Common myeloid progenitor, CD34-positive (primary cell): ENCODE measurements at regions not wholly inside any gene's neighbourhood (a gene's known extent, or its start where the extent isn't known, plus 50 kb on each side); places are given as distances from the start of the nearest gene placed in this dataset.
"Not testable (repeated sequence)": the region's sequence is repeated elsewhere in the genome, so short reads cannot be mapped to it uniquely, and the experiment has no call there.

ENCODE experiments used
- CTCF ChIA-PET: fragments of 350-600 bp; sonication (Branson Sonifier 250); formaldehyde crosslinking; loops from one replicate; lab custom pipeline; 2021; ENCODE audit warnings: antibody characterized with exemption; lab: Charles Lee
- POLR2A ChIA-PET: fragments of 350-600 bp; sonication (Branson Sonifier 250); formaldehyde crosslinking; loops from one replicate; lab custom pipeline; 2021; ENCODE audit warnings: antibody characterized with exemption; lab: Charles Lee
- DNase-seq, 3 donors: peaks; one replicate each; pipeline versions ENCODE4 v3.0.0 to v3.0.0-alpha.2; 2013
- H3K27ac ChIP-seq, 2 experiments: 1 replicate in 1 of 2; 2 replicates in 1 of 2; pipeline ENCODE4 v1.7.0; 2013; ENCODE audit warnings: inconsistent platforms in 2 of 2, low read length in 2 of 2, mild to moderate bottlenecking in 2 of 2, low read depth in 1 of 2, moderate library complexity in 1 of 2; ENCODE audit not compliant: severe bottlenecking in 2 of 2, insufficient read depth in 1 of 2, poor library complexity in 1 of 2
- H3K27me3 ChIP-seq, 5 experiments: replicated peaks in 2 of 5; 1 replicate in 3 of 5; 2 replicates in 2 of 5; pipeline versions ENCODE4 v1.6.1 to v1.7.0; 2013; ENCODE audit warnings: low read length in 4 of 5, mild to moderate bottlenecking in 2 of 5, moderate library complexity in 2 of 5, inconsistent platforms in 1 of 5; ENCODE audit not compliant: insufficient read depth in 5 of 5, control insufficient read depth in 4 of 5
- H3K36me3 ChIP-seq, 4 experiments: 1 replicate in 2 of 4; 2 replicates in 2 of 4; pipeline versions ENCODE4 v1.6.1 to v1.7.0; 2013; ENCODE audit warnings: low read length in 3 of 4, control low read depth in 1 of 4, mild to moderate bottlenecking in 1 of 4; ENCODE audit not compliant: control insufficient read depth in 4 of 4, insufficient read depth in 4 of 4
- H3K4me1 ChIP-seq, 4 experiments: 1 replicate in 3 of 4; 2 replicates in 1 of 4; pipeline versions ENCODE4 v1.6.1 to v1.7.1; 2013; ENCODE audit warnings: low read length in 3 of 4, mild to moderate bottlenecking in 3 of 4, control low read depth in 1 of 4, inconsistent platforms in 1 of 4, moderate library complexity in 1 of 4; ENCODE audit not compliant: control insufficient read depth in 4 of 4, insufficient read depth in 4 of 4; ENCODE audit errors: control extremely low read depth in 1 of 4
- H3K4me3 ChIP-seq, 7 experiments: 1 replicate in 4 of 7; 2 replicates in 3 of 7; pipeline versions ENCODE4 v1.5.1 to v1.7.0; 2013; ENCODE audit warnings: mild to moderate bottlenecking in 7 of 7, low read length in 6 of 7, moderate library complexity in 6 of 7, inconsistent platforms in 2 of 7, low read depth in 2 of 7, control low read depth in 1 of 7; ENCODE audit not compliant: insufficient read depth in 4 of 7, control insufficient read depth in 1 of 7; ENCODE audit errors: extremely low read depth in 1 of 7
- H3K9me3 ChIP-seq, 5 experiments: 1 replicate in 4 of 5; 2 replicates in 1 of 5; pipeline versions ENCODE4 v1.6.1 to v1.7.1; 2013; ENCODE audit warnings: low read length in 4 of 5, mild to moderate bottlenecking in 2 of 5, inconsistent platforms in 1 of 5, low read depth in 1 of 5, moderate library complexity in 1 of 5; ENCODE audit not compliant: control insufficient read depth in 4 of 5, insufficient read depth in 2 of 5; ENCODE audit errors: control extremely low read depth in 1 of 5
- WGBS: methylation state at CpG from one replicate; pipeline ENCODE4 v1.1.5; 2013; ENCODE audit not compliant: insufficient coverage; 5-methylcytosine and 5-hydroxymethylcytosine counted together

- H3K36me3 ChIP-seq, H3K9me3 ChIP-seq, DNase-seq, POLR2A ChIA-PET, CTCF ChIA-PET, H3K4me3 ChIP-seq, H3K27ac ChIP-seq, H3K4me1 ChIP-seq, H3K27me3 ChIP-seq: not testable (repeated sequence)
- WGBS, result 100% methylated on average over 1 of the region's 4 CpGs
These were observed 1045.7 kb upstream of the FLRT2 start for GRCh38 chr14:84484243-84484642.

- Histone ChIP-seq H3K27ac (no peak overlapping the region), H3K27me3 (no peaks in the 10 kb centered on the region), H3K36me3 (no peaks in the 10 kb centered on the region), H3K4me3 (no peak overlapping the region), H3K9me3 (no peaks in the 10 kb centered on the region), H3K4me1 (no peaks in the 10 kb centered on the region)
- no peak for DNase-seq
- POLR2A ChIA-PET, result no interaction called here
- CTCF ChIA-PET, result no interaction called here
These were observed 1044.9 kb upstream of the FLRT2 start for GRCh38 chr14:84485036-84485435.

- no peaks in the 10 kb centered on the region for H3K27me3 ChIP-seq
- no peaks in the 10 kb centered on the region for H3K4me1 ChIP-seq
- WGBS, result 83% methylated on average over 1 of the region's 2 CpGs
- H3K4me3 ChIP-seq, result no peak overlapping the region
- POLR2A ChIA-PET, result no interaction called here
- CTCF ChIA-PET, result no interaction called here
- H3K9me3 ChIP-seq, result no peaks in the 10 kb centered on the region
- H3K27ac ChIP-seq, result no peak overlapping the region
- no peaks in the 10 kb centered on the region for H3K36me3 ChIP-seq
- no peak for DNase-seq
These were observed 1039.9 kb upstream of the FLRT2 start for GRCh38 chr14:84490081-84490480.

- no peaks in the 10 kb centered on the region for H3K36me3 ChIP-seq
- POLR2A ChIA-PET, result no interaction called here
- CTCF ChIA-PET, result no interaction called here
- H3K27ac ChIP-seq, result no peak overlapping the region
- H3K4me1 ChIP-seq, result no peaks in the 10 kb centered on the region
- no peaks in the 10 kb centered on the region for H3K27me3 ChIP-seq
- no peaks in the 10 kb centered on the region for H3K9me3 ChIP-seq
- no peak overlapping the region for H3K4me3 ChIP-seq
- no peak for DNase-seq
These were observed 1037.3 kb upstream of the FLRT2 start for GRCh38 chr14:84492685-84493084.

GRCh38 chr14:84493779-84494178, 1036.2 kb upstream of the FLRT2 start:
- ChIA-PET CTCF (no interaction called here), POLR2A (no interaction called here)
- Histone ChIP-seq H3K9me3 (no peaks in the 10 kb centered on the region), H3K36me3 (no peaks in the 10 kb centered on the region), H3K27ac (no peak overlapping the region), H3K4me1 (no peaks in the 10 kb centered on the region), H3K4me3 (no peak overlapping the region), H3K27me3 (no peaks in the 10 kb centered on the region)
- no peak for DNase-seq
- 88% methylated on average over 4 of the region's 4 CpGs for WGBS

- H3K36me3 ChIP-seq, result no peaks in the 10 kb centered on the region
- DNase-seq, result no peak
- ChIA-PET POLR2A (no interaction called here), CTCF (no interaction called here)
- H3K4me3 ChIP-seq, result no peak overlapping the region
- no peaks in the 10 kb centered on the region for H3K9me3 ChIP-seq
- H3K27ac ChIP-seq, result no peak overlapping the region
- WGBS, result 96% methylated on average over 2 of the region's 2 CpGs
- H3K4me1 ChIP-seq, result no peaks in the 10 kb centered on the region
- H3K27me3 ChIP-seq, result no peaks in the 10 kb centered on the region
These were observed 1033.3 kb upstream of the FLRT2 start for GRCh38 chr14:84496677-84497076.

- H3K36me3 ChIP-seq, H3K4me3 ChIP-seq, H3K4me1 ChIP-seq, CTCF ChIA-PET, H3K27ac ChIP-seq, POLR2A ChIA-PET, H3K27me3 ChIP-seq, DNase-seq, H3K9me3 ChIP-seq: not testable (repeated sequence)
- WGBS, result 98% methylated on average over 14 of the region's 18 CpGs
These were observed 1017.1 kb upstream of the FLRT2 start for GRCh38 chr14:84512823-84513222.

- H3K27ac ChIP-seq, result no peak overlapping the region
- no peaks in the 10 kb centered on the region for H3K9me3 ChIP-seq
- no peaks in the 10 kb centered on the region for H3K36me3 ChIP-seq
- no peak overlapping the region for H3K4me3 ChIP-seq
- H3K4me1 ChIP-seq, result no peaks in the 10 kb centered on the region
- POLR2A ChIA-PET, result no interaction called here
- no peak for DNase-seq
- WGBS, result 100% methylated on average over 2 of the region's 3 CpGs
- no peaks in the 10 kb centered on the region for H3K27me3 ChIP-seq
- CTCF ChIA-PET, result no interaction called here
These were observed 1010.1 kb upstream of the FLRT2 start for GRCh38 chr14:84519836-84520235.
